Smooth muscle cell (in vitro differentiated cells): ENCODE measurements at regions not wholly inside any gene's neighbourhood (a gene's known extent, or its start where the extent isn't known, plus 50 kb on each side); places are given as distances from the start of the nearest gene placed in this dataset.

ENCODE experiments used
- DNase-seq: peaks from one replicate; lab custom pipeline; 2025; ENCODE audit not compliant: unreplicated experiment; lab: John Stamatoyannopoulos, UW
- H2AFZ ChIP-seq: fragments of 200-600 bp; sonication (generic); 2 replicates; pipeline ENCODE4 v1.6.0; 2016; ENCODE audit warnings: antibody characterized with exemption, low read depth, mild to moderate bottlenecking
- H3F3A ChIP-seq: fragments of 200-600 bp; sonication (generic); 2 replicates; pipeline ENCODE4 v1.6.0; 2017; ENCODE audit warnings: antibody characterized with exemption, low read depth
- H3K27ac ChIP-seq: fragments of 200-600 bp; sonication (generic); 2 replicates; pipeline ENCODE4 v1.5.1; 2016; ENCODE audit warnings: low read depth, mild to moderate bottlenecking
- H3K27me3 ChIP-seq: fragments of 200-600 bp; sonication (generic); 2 replicates; pipeline ENCODE4 v1.6.1; 2016; ENCODE audit warnings: low read depth, mild to moderate bottlenecking
- H3K36me3 ChIP-seq: fragments of 200-600 bp; sonication (generic); 2 replicates; pipeline ENCODE4 v1.5.1; 2016; ENCODE audit warnings: low read depth
- H3K4me1 ChIP-seq: fragments of 200-600 bp; sonication (generic); 2 replicates; pipeline ENCODE4 v1.5.1; 2016; ENCODE audit warnings: low read depth
- H3K4me2 ChIP-seq: fragments of 200-600 bp; sonication (generic); 2 replicates; pipeline ENCODE4 v1.6.0; 2016; ENCODE audit warnings: mild to moderate bottlenecking
- H3K4me3 ChIP-seq: fragments of 200-600 bp; sonication (generic); 2 replicates; pipeline ENCODE4 v1.5.1; 2016; ENCODE audit warnings: mild to moderate bottlenecking
- H3K79me2 ChIP-seq: fragments of 200-600 bp; sonication (generic); 2 replicates; pipeline ENCODE4 v1.6.0; 2016; ENCODE audit warnings: low read depth, mild to moderate bottlenecking
- H3K9ac ChIP-seq: fragments of 200-600 bp; sonication (generic); 2 replicates; pipeline ENCODE4 v1.6.0; 2016; ENCODE audit warnings: low read depth
- H3K9me3 ChIP-seq: fragments of 200-600 bp; sonication (generic); replicated peaks from 2 replicates; pipeline ENCODE4 v1.5.1; 2016; ENCODE audit warnings: low read depth
- H4K20me1 ChIP-seq: fragments of 200-600 bp; sonication (generic); 2 replicates; pipeline ENCODE4 v1.6.0; 2016; ENCODE audit warnings: low read depth
- CTCF ChIP-seq: fragments of 200-600 bp; sonication (generic); IDR thresholded peaks from 2 replicates; pipeline ENCODE4 v1.5.1; 2017; ENCODE audit warnings: borderline replicate concordance, mild to moderate bottlenecking, antibody characterized with exemption; ENCODE audit not compliant: insufficient read depth, poor library complexity, severe bottlenecking
- WGBS: methylation state at CpG from one replicate; pipeline ENCODE4 v1.1.7; 2016; ENCODE audit warnings: low lambda C conversion rate; 5-methylcytosine and 5-hydroxymethylcytosine counted together

DNA sequence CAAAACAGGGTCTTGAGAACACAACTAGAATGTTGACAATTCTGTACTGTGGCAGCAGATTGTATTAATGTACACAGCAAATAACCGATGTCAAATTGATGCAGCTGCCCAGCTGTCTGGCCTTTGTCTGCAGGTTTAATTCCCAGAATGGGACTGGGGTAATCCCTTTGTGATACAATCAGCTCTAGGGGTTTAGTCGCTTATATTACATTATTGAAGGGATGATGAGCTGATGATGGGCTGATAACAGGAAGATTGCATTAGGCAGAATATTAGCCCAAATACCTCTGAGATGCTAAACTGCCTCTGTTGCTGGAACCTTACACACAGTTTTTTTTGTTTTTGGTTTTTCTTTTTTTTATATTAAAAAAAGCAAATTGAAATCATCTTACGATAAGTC lies 265.0 kb downstream of the RBM26 start:
- 85% methylated on average over 3 of the region's 3 CpGs for WGBS
- no peaks in the 10 kb centered on the region for H3K36me3 ChIP-seq

DNA sequence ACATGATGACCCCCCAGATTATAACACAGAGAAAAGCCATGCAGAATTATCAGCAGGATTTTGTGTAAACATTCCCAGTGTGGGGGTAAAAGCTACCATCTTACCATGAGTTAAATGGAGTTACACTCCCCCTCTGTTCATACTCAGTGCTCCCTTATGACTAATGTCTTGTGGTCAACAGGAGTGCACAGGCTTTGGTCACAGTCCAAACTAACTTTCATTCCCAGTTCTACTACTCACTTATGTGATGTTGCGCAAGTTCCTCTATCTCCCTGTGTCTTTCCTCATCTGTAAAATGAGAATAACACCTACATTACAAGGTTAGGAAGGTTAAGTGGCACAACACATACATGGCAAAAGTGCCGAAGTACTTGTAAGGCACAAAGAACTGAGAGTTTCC lies 277.9 kb downstream of the RBM26 start:
- TF ChIP-seq CTCF, result no peak
- Histone ChIP-seq H3K9ac (no peak overlapping the region), H3K4me1 (no peaks in the 10 kb centered on the region), H3K79me2 (no peaks in the 10 kb centered on the region), H3F3A (no peaks in the 10 kb centered on the region), H3K36me3 (no peaks in the 10 kb centered on the region), H3K9me3 (no peaks in the 10 kb centered on the region), H3K4me3 (no peak overlapping the region), H2AFZ (no peak overlapping the region), H3K4me2 (no peak overlapping the region), H3K27me3 (no peaks in the 10 kb centered on the region), H4K20me1 (no peaks in the 10 kb centered on the region), H3K27ac (no peak overlapping the region)
- WGBS, result 85% methylated on average over 2 of the region's 2 CpGs
- DNase-seq, result no peak

More for the DNA sequence above, 265.0 kb downstream of the RBM26 start:
- Histone ChIP-seq H3K9me3 (no peaks in the 10 kb centered on the region), H4K20me1 (no peaks in the 10 kb centered on the region), H3F3A (no peaks in the 10 kb centered on the region), H3K79me2 (no peaks in the 10 kb centered on the region), H3K4me3 (no peak overlapping the region), H3K27ac (no peak overlapping the region), H3K9ac (no peak overlapping the region), H3K4me1 (peaks cover 13% of the 10 kb centered on the region), H3K4me2 (no peak overlapping the region), H3K27me3 (no peaks in the 10 kb centered on the region), H2AFZ (no peak overlapping the region)
- no peak for TF ChIP-seq CTCF
- DNase-seq, result no peak

- TF ChIP-seq CTCF, result no peak
- no peaks in the 10 kb centered on the region for H3K36me3 ChIP-seq
- no peaks in the 10 kb centered on the region for H3K4me1 ChIP-seq
- H3K27ac ChIP-seq, result no peak overlapping the region
- no peaks in the 10 kb centered on the region for H3K79me2 ChIP-seq
- no peak overlapping the region for H2AFZ ChIP-seq
- H3K4me3 ChIP-seq, result no peak overlapping the region
- H4K20me1 ChIP-seq, result no peaks in the 10 kb centered on the region
- no peak for DNase-seq
- no peaks in the 10 kb centered on the region for H3K9me3 ChIP-seq
- H3F3A ChIP-seq, result no peaks in the 10 kb centered on the region
- no peak overlapping the region for H3K9ac ChIP-seq
- no peaks in the 10 kb centered on the region for H3K27me3 ChIP-seq
- whole genome bisulfite sequencing, result 95% methylated on average over 1 of the region's 1 CpG
- no peak overlapping the region for H3K4me2 ChIP-seq
These were observed 279.3 kb downstream of the RBM26 start for GRCh38 chr13:79126706-79127105.

DNA sequence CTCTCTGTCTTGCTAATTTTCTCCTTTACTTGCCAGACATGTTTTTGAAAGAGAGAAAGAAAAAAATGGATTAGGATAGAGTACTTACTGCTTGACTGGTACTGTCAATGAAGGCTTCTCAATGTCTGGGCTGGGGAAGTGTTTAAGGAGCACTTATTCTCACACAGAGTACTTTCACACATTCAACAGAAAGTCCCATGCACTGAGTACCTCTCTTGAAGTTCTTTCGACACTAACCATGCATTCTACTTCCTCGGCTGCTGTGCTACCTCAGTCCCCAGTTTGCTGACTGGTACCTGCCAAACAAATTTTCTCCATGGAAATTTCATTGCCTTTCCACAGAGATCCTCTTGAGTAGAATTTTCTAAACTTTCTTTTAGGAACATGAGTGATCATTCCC lies 281.9 kb downstream of the RBM26 start:
- Histone ChIP-seq H3F3A (no peaks in the 10 kb centered on the region), H3K79me2 (no peaks in the 10 kb centered on the region)
- 94% methylated on average over 2 of the region's 2 CpGs for WGBS

More for the DNA sequence above, 281.9 kb downstream of the RBM26 start:
- Histone ChIP-seq H3K36me3 (no peaks in the 10 kb centered on the region), H3K27ac (no peak overlapping the region), H3K4me1 (no peaks in the 10 kb centered on the region), H3K9me3 (no peaks in the 10 kb centered on the region), H3K27me3 (no peaks in the 10 kb centered on the region), H3K4me3 (no peak overlapping the region), H3K4me2 (no peak overlapping the region), H3K9ac (no peak overlapping the region), H2AFZ (no peak overlapping the region), H4K20me1 (no peaks in the 10 kb centered on the region)
- no peak for TF ChIP-seq CTCF
- DNase-seq, result no peak
